ENCODE measurements at regions not wholly inside any gene's neighbourhood (a gene's known extent, or its start where the extent isn't known, plus 50 kb on each side); places are given as distances from the start of the nearest gene placed in this dataset.

- no peak for DNase-seq (ENCODE audit: extremely low spot score, unreplicated experiment)
- Mint-ChIP-seq H3K4me1 (ENCODE audit: unreplicated experiment) (peaks cover 42% of the 10 kb centered on the region), H3K27ac (ENCODE audit: unreplicated experiment) (no peak overlapping the region), H3K4me3 (ENCODE audit: unreplicated experiment) (no peak overlapping the region), H3K36me3 (ENCODE audit: unreplicated experiment) (no peaks in the 10 kb centered on the region), H3K9me3 (ENCODE audit: unreplicated experiment) (no peaks in the 10 kb centered on the region), H3K27me3 (ENCODE audit: unreplicated experiment) (no peaks in the 10 kb centered on the region)
- no peak for TF ChIP-seq CTCF (IDR thresholded peaks at IDR 0.05)
Observed at GRCh38 chr5:67293226-67293625, 96.6 kb upstream of the CD180 start.

DNA sequence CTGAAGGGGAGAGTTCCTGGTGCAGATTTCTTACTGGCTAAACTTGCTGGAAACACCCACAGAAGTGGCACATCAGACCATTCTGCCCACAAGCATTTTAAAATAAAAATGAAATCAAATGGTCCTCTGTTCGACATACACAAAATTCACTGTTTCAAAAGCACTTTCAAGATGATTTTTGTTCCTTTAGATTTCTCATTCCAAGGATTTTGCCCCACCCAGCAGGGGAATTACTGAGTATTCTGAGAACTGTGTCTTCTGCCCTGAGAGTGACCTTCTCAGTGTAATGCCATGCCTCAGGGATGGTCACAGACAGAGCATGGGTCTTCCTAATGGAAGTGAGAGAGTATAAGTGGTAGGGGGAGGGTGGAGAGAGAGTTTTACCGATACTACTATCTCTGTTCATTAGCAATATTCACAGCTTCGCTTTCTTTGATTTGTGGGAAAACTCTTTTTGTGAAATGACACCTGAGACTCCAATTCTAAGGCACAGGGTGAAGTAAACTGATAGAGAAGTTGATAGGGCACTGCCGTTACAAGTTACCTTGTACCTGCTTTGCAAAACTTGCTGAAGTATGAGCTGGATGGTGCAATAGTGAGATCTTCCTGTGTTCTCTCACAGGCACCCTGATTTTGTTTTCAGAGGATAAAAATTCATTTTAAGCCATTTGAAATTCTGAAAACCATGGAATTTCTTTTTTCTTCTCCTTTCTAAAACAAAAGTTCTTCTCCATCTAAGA lies 95.8 kb upstream of the CD180 start:
- no peaks in the 10 kb centered on the region for H3K27me3 Mint-ChIP-seq (ENCODE audit: unreplicated experiment)
- H3K27ac Mint-ChIP-seq (ENCODE audit: unreplicated experiment), result peak overlapping the region; percentile 60
- DNase-seq (ENCODE audit: extremely low spot score, unreplicated experiment), result no peak
- H3K36me3 Mint-ChIP-seq (ENCODE audit: unreplicated experiment), result no peaks in the 10 kb centered on the region
- H3K4me1 Mint-ChIP-seq (ENCODE audit: unreplicated experiment), result peaks cover 50% of the 10 kb centered on the region
- TF ChIP-seq CTCF (IDR thresholded peaks at IDR 0.05), result no peak
- H3K4me3 Mint-ChIP-seq (ENCODE audit: unreplicated experiment), result no peak overlapping the region
- no peaks in the 10 kb centered on the region for H3K9me3 Mint-ChIP-seq (ENCODE audit: unreplicated experiment)

- Mint-ChIP-seq H3K36me3 (ENCODE audit: unreplicated experiment) (no peaks in the 10 kb centered on the region), H3K9me3 (ENCODE audit: unreplicated experiment) (no peaks in the 10 kb centered on the region), H3K27ac (ENCODE audit: unreplicated experiment) (no peak overlapping the region), H3K4me3 (ENCODE audit: unreplicated experiment) (no peak overlapping the region), H3K27me3 (ENCODE audit: unreplicated experiment) (no peaks in the 10 kb centered on the region), H3K4me1 (ENCODE audit: unreplicated experiment) (peaks cover 55% of the 10 kb centered on the region)
- no peak for DNase-seq (ENCODE audit: extremely low spot score, unreplicated experiment)
- TF ChIP-seq CTCF (IDR thresholded peaks at IDR 0.05), result no peak
Observed at GRCh38 chr5:67291671-67292070, 95.1 kb upstream of the CD180 start.

DNA sequence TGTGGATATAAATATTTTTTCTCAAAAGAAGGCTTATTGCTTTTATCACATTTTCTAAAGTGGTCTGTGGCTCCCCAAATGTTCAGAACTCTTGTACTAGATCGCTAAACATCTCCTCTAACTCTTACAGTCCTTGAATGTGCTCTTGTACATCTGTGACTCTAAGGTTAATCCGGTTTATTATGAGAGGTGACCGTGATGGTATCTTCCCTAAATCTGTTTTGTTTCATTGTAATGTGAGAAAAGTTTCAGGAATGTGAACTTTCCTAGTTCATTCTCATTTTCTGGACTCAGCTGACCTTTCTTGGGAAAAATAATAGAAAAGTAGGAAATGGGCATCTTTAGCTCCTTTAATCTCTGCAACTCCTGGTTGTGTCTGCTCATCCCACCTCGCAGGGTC lies 94.5 kb upstream of the CD180 start:
- no peak for TF ChIP-seq CTCF (IDR thresholded peaks at IDR 0.05)
- H3K4me3 Mint-ChIP-seq (ENCODE audit: unreplicated experiment), result no peak overlapping the region
- H3K36me3 Mint-ChIP-seq (ENCODE audit: unreplicated experiment), result no peaks in the 10 kb centered on the region
- peaks cover 1% of the 10 kb centered on the region for H3K27me3 Mint-ChIP-seq (ENCODE audit: unreplicated experiment)
- DNase-seq (ENCODE audit: extremely low spot score, unreplicated experiment), result no peak
- no peaks in the 10 kb centered on the region for H3K9me3 Mint-ChIP-seq (ENCODE audit: unreplicated experiment)
- peaks cover 55% of the 10 kb centered on the region for H3K4me1 Mint-ChIP-seq (ENCODE audit: unreplicated experiment)
- peak overlapping the region; percentile 13 for H3K27ac Mint-ChIP-seq (ENCODE audit: unreplicated experiment)

DNA sequence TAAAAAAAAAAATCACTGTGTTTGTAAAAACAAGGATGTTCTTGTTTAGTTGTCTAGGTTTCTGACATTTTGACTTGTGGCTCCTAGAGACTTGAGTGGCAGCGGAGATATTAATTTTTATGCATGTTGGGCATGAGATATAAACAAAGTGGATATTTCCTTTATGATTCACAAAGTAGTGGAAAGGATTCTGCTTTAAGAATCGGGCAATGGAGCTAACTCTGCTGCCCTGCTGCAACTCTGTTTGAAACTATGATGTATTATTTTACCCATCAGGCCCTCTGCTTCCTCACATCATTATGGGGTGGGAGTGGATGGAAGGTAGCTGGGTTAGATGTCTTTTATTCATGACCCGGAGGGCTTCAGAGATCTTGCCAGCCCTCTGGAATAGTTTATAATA lies 94.1 kb upstream of the CD180 start:
- peaks cover 55% of the 10 kb centered on the region for H3K4me1 Mint-ChIP-seq (ENCODE audit: unreplicated experiment)
- no peaks in the 10 kb centered on the region for H3K9me3 Mint-ChIP-seq (ENCODE audit: unreplicated experiment)
- no peak for TF ChIP-seq CTCF (IDR thresholded peaks at IDR 0.05)
- H3K27ac Mint-ChIP-seq (ENCODE audit: unreplicated experiment), result peak overlapping the region; percentile 13
- H3K36me3 Mint-ChIP-seq (ENCODE audit: unreplicated experiment), result no peaks in the 10 kb centered on the region
- peaks cover 3% of the 10 kb centered on the region for H3K27me3 Mint-ChIP-seq (ENCODE audit: unreplicated experiment)
- H3K4me3 Mint-ChIP-seq (ENCODE audit: unreplicated experiment), result no peak overlapping the region
- no peak for DNase-seq (ENCODE audit: extremely low spot score, unreplicated experiment)

Data from osteocyte (in vitro differentiated cells).